A673 (cell line): ENCODE measurements at regions not wholly inside any gene's neighbourhood (a gene's known extent, or its start where the extent isn't known, plus 50 kb on each side); places are given as distances from the start of the nearest gene placed in this dataset.

Experiments used
- BruUV-seq: library from RNA; stranded (reverse); fragments of 400-500 nt; replicated peaks from 2 replicates; lab custom pipeline; 2021; lab: Mats Ljungman, UMichigan
- CTCF ChIA-PET: fragments of 300-600 bp; sonication (Branson Sonifier 250); formaldehyde crosslinking; loops from one replicate; lab custom pipeline; 2022; ENCODE audit warnings: antibody characterized with exemption; lab: Charles Lee
- POLR2A ChIA-PET: fragments of 300-600 bp; sonication (Branson Sonifier 250); formaldehyde crosslinking; loops from one replicate; lab custom pipeline; 2022; ENCODE audit warnings: antibody characterized with exemption; ENCODE audit not compliant: low non-redundant PET; lab: Charles Lee
- DNase-seq: peaks from one replicate; pipeline ENCODE4 v3.0.0-alpha.2; 2015; ENCODE audit warnings: low spot score
- H3K27ac ChIP-seq: fragments of 200-600 bp; sonication (generic); 2 replicates; pipeline ENCODE4 v1.5.1; 2016; ENCODE audit warnings: mixed run types, low read depth, mild to moderate bottlenecking, mixed read lengths, antibody characterized with exemption, low read length; ENCODE audit not compliant: poor library complexity, severe bottlenecking
- H3K27me3 ChIP-seq: fragments of 200-600 bp; sonication (generic); replicated peaks from 2 replicates; pipeline ENCODE4 v1.6.1; 2017; ENCODE audit warnings: mixed run types, low read depth, mild to moderate bottlenecking, mixed read lengths, antibody characterized with exemption, low read length; ENCODE audit not compliant: insufficient read depth, poor library complexity
- H3K36me3 ChIP-seq: fragments of 200-600 bp; sonication (generic); 2 replicates; pipeline ENCODE4 v1.6.1; 2016; ENCODE audit warnings: mixed run types, mild to moderate bottlenecking, mixed read lengths, antibody characterized with exemption, low read length; ENCODE audit not compliant: insufficient read depth, poor library complexity, severe bottlenecking
- H3K4me1 ChIP-seq: fragments of 200-600 bp; sonication (generic); 2 replicates; pipeline ENCODE4 v1.6.1; 2017; ENCODE audit warnings: mixed run types, mild to moderate bottlenecking, mixed read lengths, antibody characterized with exemption, low read length; ENCODE audit not compliant: insufficient read depth, poor library complexity, severe bottlenecking
- H3K4me3 ChIP-seq: fragments of 200-600 bp; sonication (generic); 2 replicates; pipeline ENCODE4 v1.5.1; 2016; ENCODE audit warnings: low read depth, mixed run types, mild to moderate bottlenecking, mixed read lengths, low read length; ENCODE audit not compliant: poor library complexity, severe bottlenecking
- H3K9me3 ChIP-seq: fragments of 200-600 bp; sonication (generic); 2 replicates; pipeline ENCODE4 v1.6.1; 2016; ENCODE audit warnings: mixed run types, low read depth, mild to moderate bottlenecking, mixed read lengths, antibody characterized with exemption, low read length; ENCODE audit not compliant: poor library complexity, severe bottlenecking
- EZH2 ChIP-seq: fragments of 200-600 bp; sonication (generic); IDR thresholded peaks from 2 replicates; pipeline ENCODE4 v1.6.1; 2017; ENCODE audit warnings: borderline replicate concordance, low read depth, mild to moderate bottlenecking, mixed read lengths, antibody characterized with exemption, low read length; ENCODE audit not compliant: poor library complexity, severe bottlenecking
- intact Hi-C: fragments of 100-400 bp; cut with micrococcal nuclease; formaldehyde crosslinking; loops from one replicate; pipeline ENCODE4 v1.10.0; 2022; ENCODE audit not compliant: unreplicated experiment
- TF ChIP-seq, protein P1 (sequence below): fragments of 300-800, 200-600 bp; sonication (generic); conservative IDR thresholded peaks from 2 replicates; pipeline ENCODE4 v1.5.1; 2017; ENCODE audit warnings: low read depth, mild to moderate bottlenecking, antibody characterized with exemption, low read length, moderate library complexity, mixed read lengths

DNA sequence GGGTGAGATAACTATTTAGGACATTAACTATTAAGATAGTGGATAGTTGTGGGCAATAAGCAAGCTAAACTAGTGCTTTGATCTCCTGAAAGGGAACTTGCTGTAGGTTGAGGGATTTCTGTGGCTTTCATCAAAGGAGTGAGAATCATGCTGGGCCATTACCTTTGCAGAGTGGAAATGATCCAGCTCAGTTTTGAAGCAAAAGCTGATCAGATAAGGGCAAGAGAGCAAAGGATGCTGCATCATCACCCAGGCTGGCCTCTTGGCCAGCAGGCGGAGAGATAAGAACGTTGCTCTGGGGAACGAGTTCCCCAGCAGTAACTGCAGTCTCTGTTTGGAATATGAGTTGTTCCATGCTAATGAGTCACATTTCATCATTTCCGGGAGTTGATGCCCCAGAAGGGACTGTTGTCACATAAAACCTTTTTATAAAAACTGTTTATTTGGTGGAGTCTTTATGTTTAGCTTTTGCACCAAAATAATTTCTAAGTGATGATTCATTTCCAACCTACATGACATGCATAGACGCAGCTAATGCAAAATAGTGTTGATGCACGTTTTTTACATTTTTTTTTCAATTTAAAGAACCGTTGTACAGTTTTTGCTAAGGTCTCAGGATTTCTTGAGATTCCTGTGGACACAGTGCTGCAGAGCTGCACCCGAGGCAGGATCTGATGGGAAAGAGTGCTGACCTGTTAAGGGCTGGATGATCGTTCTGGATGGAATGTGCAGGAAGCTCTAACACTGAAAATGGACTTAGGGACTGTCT lies 99.3 kb downstream of the ACTBL2 start:
- no peaks in the 10 kb centered on the region for H3K27me3 ChIP-seq
- ChIA-PET CTCF (no interaction called here), POLR2A (no interaction called here)
- peaks cover 9% of the 10 kb centered on the region for H3K4me1 ChIP-seq
- DNase-seq: peak; percentile 67
- TF ChIP-seq, protein P1, sequence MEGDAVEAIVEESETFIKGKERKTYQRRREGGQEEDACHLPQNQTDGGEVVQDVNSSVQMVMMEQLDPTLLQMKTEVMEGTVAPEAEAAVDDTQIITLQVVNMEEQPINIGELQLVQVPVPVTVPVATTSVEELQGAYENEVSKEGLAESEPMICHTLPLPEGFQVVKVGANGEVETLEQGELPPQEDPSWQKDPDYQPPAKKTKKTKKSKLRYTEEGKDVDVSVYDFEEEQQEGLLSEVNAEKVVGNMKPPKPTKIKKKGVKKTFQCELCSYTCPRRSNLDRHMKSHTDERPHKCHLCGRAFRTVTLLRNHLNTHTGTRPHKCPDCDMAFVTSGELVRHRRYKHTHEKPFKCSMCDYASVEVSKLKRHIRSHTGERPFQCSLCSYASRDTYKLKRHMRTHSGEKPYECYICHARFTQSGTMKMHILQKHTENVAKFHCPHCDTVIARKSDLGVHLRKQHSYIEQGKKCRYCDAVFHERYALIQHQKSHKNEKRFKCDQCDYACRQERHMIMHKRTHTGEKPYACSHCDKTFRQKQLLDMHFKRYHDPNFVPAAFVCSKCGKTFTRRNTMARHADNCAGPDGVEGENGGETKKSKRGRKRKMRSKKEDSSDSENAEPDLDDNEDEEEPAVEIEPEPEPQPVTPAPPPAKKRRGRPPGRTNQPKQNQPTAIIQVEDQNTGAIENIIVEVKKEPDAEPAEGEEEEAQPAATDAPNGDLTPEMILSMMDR: peak; percentile 42; the same call in 1 of the 2 replicates
- TF ChIP-seq EZH2: no peak
- H3K9me3 ChIP-seq: no peaks in the 10 kb centered on the region
- intact Hi-C loops: no loop called here
- H3K4me3 ChIP-seq: no peak overlapping the region
- no TSS peak for BruUV-seq
- no peaks in the 10 kb centered on the region for H3K36me3 ChIP-seq
- no peak overlapping the region for H3K27ac ChIP-seq

DNA sequence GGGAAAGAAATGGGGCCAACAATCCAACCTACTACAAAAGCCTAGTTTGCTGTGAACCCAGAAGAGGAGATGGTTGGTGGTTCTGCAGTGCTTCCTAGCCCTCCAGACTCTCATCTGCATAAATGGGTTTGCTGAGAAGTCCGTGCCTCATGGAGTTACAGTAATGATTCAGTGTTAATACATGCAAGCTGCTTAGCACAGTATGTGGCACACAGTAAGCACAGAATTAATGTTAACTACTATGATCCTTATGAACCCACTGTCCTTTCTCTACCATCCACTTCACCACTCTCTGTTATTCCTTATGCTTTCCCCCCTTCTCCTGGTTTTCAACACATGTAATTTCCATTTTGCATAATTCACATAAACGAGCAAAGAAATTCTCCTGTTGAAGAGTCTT lies 100.0 kb downstream of the ACTBL2 start:
- POLR2A ChIA-PET: no interaction called here
- Histone ChIP-seq H3K4me1 (peaks cover 9% of the 10 kb centered on the region), H3K27me3 (no peaks in the 10 kb centered on the region), H3K36me3 (no peaks in the 10 kb centered on the region), H3K4me3 (no peak overlapping the region), H3K27ac (no peak overlapping the region), H3K9me3 (no peaks in the 10 kb centered on the region)
- DNase-seq: no peak
- no TSS peak for BruUV-seq
- TF ChIP-seq EZH2: no peak
- intact Hi-C loops: no loop called here
- CTCF ChIA-PET: no interaction called here

DNA sequence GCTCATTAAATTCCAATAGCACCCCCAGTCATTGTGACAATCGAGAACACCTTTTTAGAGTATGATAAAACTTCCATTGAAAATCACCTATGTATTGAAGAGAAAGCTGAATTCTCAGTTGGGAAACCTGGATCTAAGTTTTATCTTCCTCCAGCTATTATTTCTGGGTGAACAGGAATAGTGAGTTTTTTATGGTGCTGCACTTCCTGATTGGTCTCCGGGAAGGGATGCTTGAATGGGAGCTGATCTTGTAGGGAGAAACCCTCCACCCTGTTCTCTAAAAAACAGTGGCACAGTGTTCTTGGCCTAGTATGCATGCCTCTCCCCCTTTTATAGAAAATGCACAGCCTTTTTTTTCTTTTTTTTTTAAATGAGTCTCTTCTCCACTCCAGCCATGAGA lies 112.2 kb downstream of the ACTBL2 start:
- no peak for TF ChIP-seq EZH2
- TF ChIP-seq, protein P1: no peak
- BruUV-seq: no TSS peak
- Histone ChIP-seq H3K4me3 (no peak overlapping the region), H3K9me3 (no peaks in the 10 kb centered on the region), H3K27ac (no peak overlapping the region), H3K36me3 (no peaks in the 10 kb centered on the region), H3K27me3 (no peaks in the 10 kb centered on the region), H3K4me1 (no peaks in the 10 kb centered on the region)
- no peak for DNase-seq
- POLR2A ChIA-PET: no interaction called here
- intact Hi-C loops: no loop called here
- CTCF ChIA-PET: no interaction called here

DNA sequence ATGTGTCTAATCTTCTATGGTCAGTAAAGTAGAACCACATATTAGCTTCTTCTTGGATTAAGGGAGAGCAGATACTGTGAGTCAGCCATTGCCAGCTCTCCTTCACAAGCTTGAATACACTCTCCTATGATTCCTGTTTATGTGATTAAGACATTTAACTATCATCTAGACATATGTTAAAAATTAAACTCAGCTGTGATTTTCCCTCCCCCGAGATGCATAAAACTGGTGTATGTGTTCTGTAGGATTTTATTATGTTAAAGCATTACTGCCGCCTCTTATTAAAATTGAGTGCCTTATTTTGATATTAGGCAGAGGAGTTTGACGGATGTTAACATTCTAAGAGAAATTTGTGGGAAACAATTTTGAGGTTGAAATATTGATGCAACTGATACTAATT lies 114.6 kb downstream of the ACTBL2 start:
- H3K27ac ChIP-seq: no peak overlapping the region
- H3K4me1 ChIP-seq: no peaks in the 10 kb centered on the region
- DNase-seq: peak; percentile 9
- intact Hi-C loops: no loop called here
- H3K36me3 ChIP-seq: no peaks in the 10 kb centered on the region
- ChIA-PET POLR2A (no interaction called here), CTCF (no interaction called here)
- TF ChIP-seq, protein P1: no peak
- TF ChIP-seq EZH2: no peak
- BruUV-seq: no TSS peak
- H3K9me3 ChIP-seq: no peaks in the 10 kb centered on the region
- no peak overlapping the region for H3K4me3 ChIP-seq
- no peaks in the 10 kb centered on the region for H3K27me3 ChIP-seq
